ENCODE measurements at regions not wholly inside any gene's neighbourhood (a gene's known extent, or its start where the extent isn't known, plus 50 kb on each side); places are given as distances from the start of the nearest gene placed in this dataset.

- no peaks in the 10 kb centered on the region for H3K79me2 ChIP-seq
- 92% methylated on average over 4 of the region's 4 CpGs for WGBS (ENCODE audit: low lambda C conversion rate, missing lambda C conversion rate)
- H3K36me3 ChIP-seq (replicated peaks; ENCODE audit: insufficient read depth, low read depth), result no peaks in the 10 kb centered on the region
- no peak overlapping the region for H3K27ac ChIP-seq
- H3K9me2 ChIP-seq (replicated peaks; ENCODE audit: insufficient read depth), result no peaks in the 10 kb centered on the region
- H3K4me1 ChIP-seq (ENCODE audit: insufficient read depth), result no peaks in the 10 kb centered on the region
- H3K4me2 ChIP-seq, result no peak overlapping the region
- DNase-seq (ENCODE audit: low spot score), result no peak
- H3K4me3 ChIP-seq, result no peak overlapping the region
- H2AFZ ChIP-seq, result no peak overlapping the region
- no peaks in the 10 kb centered on the region for H3K9me3 ChIP-seq (ENCODE audit: low read depth)
- no peaks in the 10 kb centered on the region for H3K27me3 ChIP-seq
- no peaks in the 10 kb centered on the region for H4K20me1 ChIP-seq (ENCODE audit: insufficient read depth, poor library complexity, severe bottlenecking)
- TF ChIP-seq EZH2 (IDR thresholded peaks at IDR 0.05; ENCODE audit: borderline replicate concordance) (no peak), EZH2phosphoT487 (IDR thresholded peaks at IDR 0.05; ENCODE audit: low read depth, severe bottlenecking, unreplicated experiment) (no peak)
- TF ChIP-seq, protein P1, sequence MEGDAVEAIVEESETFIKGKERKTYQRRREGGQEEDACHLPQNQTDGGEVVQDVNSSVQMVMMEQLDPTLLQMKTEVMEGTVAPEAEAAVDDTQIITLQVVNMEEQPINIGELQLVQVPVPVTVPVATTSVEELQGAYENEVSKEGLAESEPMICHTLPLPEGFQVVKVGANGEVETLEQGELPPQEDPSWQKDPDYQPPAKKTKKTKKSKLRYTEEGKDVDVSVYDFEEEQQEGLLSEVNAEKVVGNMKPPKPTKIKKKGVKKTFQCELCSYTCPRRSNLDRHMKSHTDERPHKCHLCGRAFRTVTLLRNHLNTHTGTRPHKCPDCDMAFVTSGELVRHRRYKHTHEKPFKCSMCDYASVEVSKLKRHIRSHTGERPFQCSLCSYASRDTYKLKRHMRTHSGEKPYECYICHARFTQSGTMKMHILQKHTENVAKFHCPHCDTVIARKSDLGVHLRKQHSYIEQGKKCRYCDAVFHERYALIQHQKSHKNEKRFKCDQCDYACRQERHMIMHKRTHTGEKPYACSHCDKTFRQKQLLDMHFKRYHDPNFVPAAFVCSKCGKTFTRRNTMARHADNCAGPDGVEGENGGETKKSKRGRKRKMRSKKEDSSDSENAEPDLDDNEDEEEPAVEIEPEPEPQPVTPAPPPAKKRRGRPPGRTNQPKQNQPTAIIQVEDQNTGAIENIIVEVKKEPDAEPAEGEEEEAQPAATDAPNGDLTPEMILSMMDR (IDR thresholded peaks at IDR 0.05; ENCODE audit: poor library complexity), result no peak
Measured at GRCh38 chr6:128667339-128667858, 147.0 kb upstream of the PTPRK start.

DNA sequence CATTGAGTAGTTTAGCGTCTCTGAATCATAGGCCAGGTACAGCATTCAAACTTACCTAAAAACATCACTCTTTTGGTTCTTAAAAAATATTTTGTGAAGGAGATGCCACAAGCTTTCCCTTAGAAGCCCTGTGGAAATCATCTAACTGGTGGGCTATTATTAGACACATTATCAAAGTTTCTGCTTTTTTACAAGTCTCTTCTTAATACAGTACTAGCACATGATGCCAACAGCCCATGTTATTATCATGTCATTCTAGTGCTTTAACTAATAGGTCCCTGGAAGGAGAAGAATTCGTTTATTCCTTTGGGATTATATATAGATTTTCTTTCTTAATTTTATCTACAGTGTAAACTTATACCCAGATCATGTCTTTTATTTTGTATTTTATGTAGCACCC is 146.0 kb upstream of the PTPRK start:
- no peak for DNase-seq (ENCODE audit: low spot score)
- Histone ChIP-seq H3K27ac (no peak overlapping the region), H3K36me3 (replicated peaks; ENCODE audit: insufficient read depth, low read depth) (no peaks in the 10 kb centered on the region)

GRCh38 chr6:128663238-128663637 is 142.8 kb upstream of the PTPRK start:
- DNase-seq (ENCODE audit: low spot score), result no peak
- 84% methylated on average over 2 of the region's 2 CpGs for WGBS (ENCODE audit: low lambda C conversion rate, missing lambda C conversion rate)
- Histone ChIP-seq H3K9me3 (ENCODE audit: low read depth) (no peaks in the 10 kb centered on the region), H2AFZ (no peak overlapping the region), H3K79me2 (no peaks in the 10 kb centered on the region), H3K4me1 (ENCODE audit: insufficient read depth) (no peaks in the 10 kb centered on the region), H3K27ac (no peak overlapping the region), H3K4me3 (no peak overlapping the region), H3K4me2 (no peak overlapping the region), H3K36me3 (replicated peaks; ENCODE audit: insufficient read depth, low read depth) (no peaks in the 10 kb centered on the region), H3K9me2 (replicated peaks; ENCODE audit: insufficient read depth) (no peaks in the 10 kb centered on the region), H4K20me1 (ENCODE audit: insufficient read depth, poor library complexity, severe bottlenecking) (no peaks in the 10 kb centered on the region), H3K27me3 (no peaks in the 10 kb centered on the region)
- no peak for TF ChIP-seq EZH2 (IDR thresholded peaks at IDR 0.05; ENCODE audit: borderline replicate concordance)

More for the DNA sequence above, 146.0 kb upstream of the PTPRK start:
- no peaks in the 10 kb centered on the region for H3K9me2 ChIP-seq (replicated peaks; ENCODE audit: insufficient read depth)
- no peaks in the 10 kb centered on the region for H3K27me3 ChIP-seq
- no peaks in the 10 kb centered on the region for H4K20me1 ChIP-seq (ENCODE audit: insufficient read depth, poor library complexity, severe bottlenecking)
- no peak overlapping the region for H3K4me3 ChIP-seq
- no peak overlapping the region for H3K4me2 ChIP-seq
- no peak overlapping the region for H2AFZ ChIP-seq
- H3K79me2 ChIP-seq, result no peaks in the 10 kb centered on the region
- no peaks in the 10 kb centered on the region for H3K4me1 ChIP-seq (ENCODE audit: insufficient read depth)
- 94% methylated on average over 2 of the region's 2 CpGs for WGBS (ENCODE audit: low lambda C conversion rate, missing lambda C conversion rate)
- no peaks in the 10 kb centered on the region for H3K9me3 ChIP-seq (ENCODE audit: low read depth)
- TF ChIP-seq, protein P1 (IDR thresholded peaks at IDR 0.05; ENCODE audit: poor library complexity), result no peak
- TF ChIP-seq EZH2 (IDR thresholded peaks at IDR 0.05; ENCODE audit: borderline replicate concordance) (no peak), EZH2phosphoT487 (IDR thresholded peaks at IDR 0.05; ENCODE audit: low read depth, severe bottlenecking, unreplicated experiment) (no peak)

- no peaks in the 10 kb centered on the region for H3K36me3 ChIP-seq (replicated peaks; ENCODE audit: insufficient read depth, low read depth)
- H3K4me1 ChIP-seq (ENCODE audit: insufficient read depth), result no peaks in the 10 kb centered on the region
- no peaks in the 10 kb centered on the region for H3K27me3 ChIP-seq
- no peak overlapping the region for H3K27ac ChIP-seq
- no peak overlapping the region for H3K4me3 ChIP-seq
- H2AFZ ChIP-seq, result no peak overlapping the region
- no peaks in the 10 kb centered on the region for H3K79me2 ChIP-seq
- H3K4me2 ChIP-seq, result no peak overlapping the region
- no peaks in the 10 kb centered on the region for H4K20me1 ChIP-seq (ENCODE audit: insufficient read depth, poor library complexity, severe bottlenecking)
- no peaks in the 10 kb centered on the region for H3K9me3 ChIP-seq (ENCODE audit: low read depth)
- H3K9me2 ChIP-seq (replicated peaks; ENCODE audit: insufficient read depth), result no peaks in the 10 kb centered on the region
- DNase-seq (ENCODE audit: low spot score), result no peak
- 68% methylated on average over 5 of the region's 5 CpGs for WGBS (ENCODE audit: low lambda C conversion rate, missing lambda C conversion rate)
- TF ChIP-seq EZH2 (IDR thresholded peaks at IDR 0.05; ENCODE audit: borderline replicate concordance) (no peak), EZH2phosphoT487 (IDR thresholded peaks at IDR 0.05; ENCODE audit: low read depth, severe bottlenecking, unreplicated experiment) (no peak)
- TF ChIP-seq, protein P1 (IDR thresholded peaks at IDR 0.05; ENCODE audit: poor library complexity), result no peak
Measured at GRCh38 chr6:128659878-128660622, 139.7 kb upstream of the PTPRK start.
